IPS-NIHi11 (cell line): ENCODE measurements at regions not wholly inside any gene's neighbourhood (a gene's known extent, or its start where the extent isn't known, plus 50 kb on each side); places are given as distances from the start of the nearest gene placed in this dataset.

Experiments
- DNase-seq: peaks from one replicate; pipeline ENCODE4 v3.0.0; 2012; ENCODE audit warnings: mixed read lengths, low spot score

- no peak for DNase-seq
These were observed 202.7 kb downstream of the MANEA start for GRCh38 chr6:95780037-95780436.

- DNase-seq, result no peak
These were observed 206.7 kb downstream of the MANEA start for GRCh38 chr6:95784019-95784418.

- no peak for DNase-seq
These were observed 207.5 kb downstream of the MANEA start for GRCh38 chr6:95784869-95785268.

GRCh38 chr6:95785785-95786184 lies 208.4 kb downstream of the MANEA start:
- DNase-seq, result no peak

DNA sequence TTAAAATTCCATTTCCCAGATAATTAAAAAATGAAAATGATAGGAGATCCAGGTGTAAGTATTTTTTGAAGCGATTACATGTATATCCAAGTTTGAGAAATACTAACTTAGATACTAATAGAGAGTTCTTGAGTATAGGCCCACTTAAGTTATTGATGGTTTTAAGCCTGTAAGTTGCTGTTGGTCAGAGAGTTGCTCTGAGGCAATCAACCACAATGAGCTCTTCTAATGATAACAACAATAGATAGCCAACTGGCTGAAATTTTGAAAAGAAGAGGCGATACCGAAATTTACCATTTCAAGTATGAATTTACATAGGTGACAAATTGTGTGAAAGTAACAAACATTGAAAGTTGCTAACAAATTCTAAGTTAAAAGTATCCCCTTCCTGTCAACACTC lies 209.5 kb downstream of the MANEA start:
- no peak for DNase-seq

DNA sequence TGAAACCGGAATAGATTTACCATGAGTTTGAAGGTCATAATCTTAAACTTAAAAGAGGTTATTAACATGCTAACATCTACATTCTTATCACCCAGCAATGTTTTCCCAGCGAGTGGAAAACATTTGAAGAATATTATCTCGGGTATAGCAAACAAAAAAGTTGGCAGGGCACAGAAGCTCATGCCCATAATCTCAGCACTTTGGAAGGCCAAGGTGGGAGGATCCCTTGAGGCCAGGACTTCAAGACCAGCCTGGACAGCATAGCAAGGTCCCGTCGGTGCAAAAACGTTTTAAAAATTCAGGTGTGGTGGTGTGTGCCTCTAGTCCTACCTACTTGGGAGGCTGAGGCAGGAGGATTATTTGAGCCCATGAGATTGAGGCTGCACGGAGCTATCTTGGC lies 213.5 kb downstream of the MANEA start:
- no peak for DNase-seq

DNA sequence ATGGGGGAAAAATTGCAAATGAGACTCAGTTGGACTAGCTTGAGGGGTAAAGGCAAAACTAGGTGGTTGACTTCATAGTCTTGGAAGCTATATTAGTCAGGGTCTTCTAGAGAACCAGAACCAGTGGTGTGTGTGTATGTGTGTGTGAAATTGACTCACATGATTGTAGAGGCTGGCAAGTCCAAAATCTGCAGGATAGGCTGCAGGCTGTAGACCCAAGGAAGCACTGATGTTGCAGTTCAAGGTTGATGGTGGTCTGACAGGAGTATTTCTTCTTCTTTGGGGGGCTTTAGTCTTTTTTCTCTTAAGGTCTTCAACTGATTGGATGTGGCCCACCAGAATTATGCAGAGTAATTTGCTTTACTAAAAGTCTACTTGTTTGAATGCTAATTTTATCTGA lies 217.4 kb downstream of the MANEA start:
- DNase-seq, result no peak

- no peak for DNase-seq
These were observed 218.6 kb downstream of the MANEA start for GRCh38 chr6:95795927-95796326.

DNA sequence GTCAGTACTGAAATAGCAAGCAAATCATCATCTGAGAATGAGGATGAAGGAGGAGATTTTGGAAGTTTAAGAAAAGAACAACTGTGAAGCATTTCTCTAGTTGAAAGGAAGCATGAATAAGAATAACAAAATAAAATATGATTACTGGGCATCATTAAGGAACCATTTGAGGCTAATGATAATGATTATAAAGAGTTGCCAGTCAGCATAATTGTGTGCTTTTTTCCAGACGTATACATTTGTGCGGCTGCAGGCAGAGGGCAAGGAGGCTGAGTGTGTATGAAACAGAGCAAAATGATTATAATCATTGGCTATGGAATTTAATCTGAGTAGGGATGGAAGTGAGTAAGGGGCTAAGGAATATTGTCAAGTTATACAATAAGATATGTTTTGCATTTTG lies 218.7 kb upstream of the FUT9 start:
- DNase-seq, result no peak

DNA sequence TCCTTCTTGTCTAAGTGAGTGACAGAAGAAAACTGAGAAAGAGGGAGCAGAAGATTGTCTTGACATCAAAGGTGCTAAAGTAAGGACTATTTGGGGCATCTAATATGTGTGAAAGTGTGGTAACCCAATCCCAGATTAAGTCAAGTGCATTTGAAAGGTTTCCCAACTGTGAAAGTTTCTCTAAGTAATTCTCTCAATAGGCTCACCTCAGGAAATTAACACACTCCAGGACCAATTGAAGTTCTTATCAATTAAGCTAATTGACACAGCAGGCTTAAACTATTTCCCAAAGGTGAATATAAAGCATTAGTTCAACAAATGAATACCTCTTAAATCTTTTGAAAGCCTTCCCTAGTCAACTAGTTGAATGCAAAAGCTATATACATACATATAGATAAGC lies 212.8 kb upstream of the FUT9 start:
- peak; percentile 26 for DNase-seq

DNA sequence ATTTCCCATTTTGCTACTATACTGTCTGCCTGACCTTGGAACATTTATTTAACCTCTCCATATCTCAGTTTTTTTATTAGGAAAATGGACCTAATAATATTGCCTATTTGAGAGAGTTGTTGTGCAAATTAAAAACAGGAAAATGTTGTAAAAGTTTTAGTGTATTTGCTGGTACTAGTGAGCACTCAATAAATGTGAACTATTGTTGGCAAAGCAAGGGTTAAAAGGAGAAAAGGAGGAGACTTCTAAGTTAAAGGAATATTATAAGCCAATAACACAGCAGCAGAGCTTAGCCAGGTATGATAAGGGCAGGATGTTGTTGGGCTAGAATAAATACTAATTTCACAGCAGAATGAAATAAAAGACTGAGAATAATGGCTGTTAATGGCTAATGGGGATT lies 211.9 kb upstream of the FUT9 start:
- no peak for DNase-seq

DNA sequence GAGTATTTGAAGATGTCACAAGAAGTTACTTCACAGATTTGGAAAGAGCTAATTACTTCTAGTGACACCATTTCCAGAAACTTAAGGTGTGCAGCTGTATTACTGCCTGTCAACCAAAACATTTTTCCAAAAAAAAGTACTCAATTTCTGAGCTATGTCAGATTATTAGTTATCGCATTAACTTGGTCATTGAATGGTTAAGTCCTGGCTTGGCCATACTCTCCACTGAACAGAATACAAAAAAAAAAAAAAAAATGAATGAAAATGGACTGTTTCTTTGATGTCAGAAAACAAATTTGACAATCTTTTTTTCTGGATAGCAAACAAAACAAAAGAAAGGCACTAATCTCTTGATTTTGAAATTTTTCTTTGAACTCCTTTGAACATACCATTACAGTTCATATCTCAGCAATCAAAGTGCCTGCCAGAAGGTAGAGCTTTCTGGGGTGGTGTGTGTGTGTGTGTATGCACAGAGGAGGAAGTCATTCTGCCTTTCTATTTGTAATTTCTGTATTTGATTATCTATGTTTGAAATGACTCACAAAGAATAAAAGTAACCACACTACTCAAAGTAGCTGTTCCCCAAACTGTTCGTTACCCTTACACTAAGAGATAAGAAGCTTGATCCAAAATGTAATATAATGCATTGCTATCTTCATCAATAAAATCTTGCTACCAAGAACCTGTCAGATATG lies 210.8 kb upstream of the FUT9 start:
- DNase-seq, result no peak

DNA sequence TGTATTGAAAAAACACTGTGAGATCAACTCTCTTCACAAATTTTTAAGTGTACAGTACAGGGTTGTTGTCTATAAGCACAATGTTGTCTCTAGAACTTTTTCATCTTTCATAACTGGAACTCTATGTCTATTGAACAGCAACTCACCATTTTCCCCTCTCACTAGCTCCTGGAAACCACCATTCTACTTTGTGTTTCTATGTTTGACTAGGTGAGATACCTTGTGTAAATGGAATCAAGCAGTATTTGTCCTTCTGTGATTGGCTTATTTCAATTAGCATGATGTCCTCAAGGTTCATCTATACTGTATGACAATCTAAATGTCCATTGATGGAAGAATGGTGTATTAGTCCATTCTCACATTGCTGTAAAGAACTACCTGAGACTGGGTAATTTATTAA lies 210.1 kb upstream of the FUT9 start:
- DNase-seq, result no peak

DNA sequence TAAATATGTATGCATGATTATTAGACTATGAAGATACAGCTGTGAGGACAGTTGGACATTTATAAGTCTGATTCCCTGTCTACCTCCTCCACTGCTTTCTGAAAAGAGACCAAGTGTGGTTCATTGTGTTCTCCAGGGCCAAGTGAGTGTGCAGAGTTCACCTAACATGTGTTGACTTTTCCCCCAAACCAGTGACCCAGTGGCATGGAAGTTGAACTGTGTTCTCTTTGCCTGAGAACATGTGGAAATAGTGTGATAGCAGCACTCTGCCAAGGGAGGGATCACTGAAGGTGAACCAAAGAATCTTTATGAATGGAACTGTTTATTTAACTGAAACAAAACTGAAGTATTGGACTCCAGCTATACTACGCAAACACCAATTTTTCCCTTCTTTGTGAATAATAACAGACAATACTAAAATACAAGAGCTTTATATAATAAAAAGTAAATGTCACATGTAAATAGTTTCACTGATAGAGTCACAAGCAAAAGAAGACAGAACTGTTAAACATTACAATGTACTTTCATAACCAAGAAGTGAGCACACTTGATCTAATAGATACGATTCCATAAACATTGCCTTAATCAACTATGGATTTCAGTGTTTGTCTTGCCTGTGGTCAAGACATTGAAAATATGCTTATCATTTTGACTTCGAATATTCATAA lies 200.3 kb upstream of the FUT9 start:
- no peak for DNase-seq

- no peak for DNase-seq
These were observed 196.3 kb upstream of the FUT9 start for GRCh38 chr6:95819461-95819860.

DNA sequence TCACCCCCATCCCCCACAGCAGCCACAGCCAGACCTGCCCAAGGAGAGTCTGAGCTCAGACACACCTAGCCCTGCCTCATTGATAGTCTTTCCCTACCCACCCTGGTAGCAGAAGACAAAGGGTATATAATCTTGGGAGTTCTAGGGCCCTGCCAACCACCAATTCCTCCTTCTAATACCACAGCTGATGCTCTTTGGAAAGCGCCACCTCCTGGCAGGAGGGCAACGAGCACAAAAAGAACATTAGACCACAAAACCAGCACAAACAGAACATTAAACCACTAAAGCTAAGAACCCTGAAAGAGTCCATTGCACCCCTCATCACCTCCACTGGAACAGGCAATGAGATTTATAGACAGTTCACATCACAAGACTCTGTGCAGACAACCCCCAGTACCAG lies 195.8 kb upstream of the FUT9 start:
- peak; percentile 17 for DNase-seq

DNA sequence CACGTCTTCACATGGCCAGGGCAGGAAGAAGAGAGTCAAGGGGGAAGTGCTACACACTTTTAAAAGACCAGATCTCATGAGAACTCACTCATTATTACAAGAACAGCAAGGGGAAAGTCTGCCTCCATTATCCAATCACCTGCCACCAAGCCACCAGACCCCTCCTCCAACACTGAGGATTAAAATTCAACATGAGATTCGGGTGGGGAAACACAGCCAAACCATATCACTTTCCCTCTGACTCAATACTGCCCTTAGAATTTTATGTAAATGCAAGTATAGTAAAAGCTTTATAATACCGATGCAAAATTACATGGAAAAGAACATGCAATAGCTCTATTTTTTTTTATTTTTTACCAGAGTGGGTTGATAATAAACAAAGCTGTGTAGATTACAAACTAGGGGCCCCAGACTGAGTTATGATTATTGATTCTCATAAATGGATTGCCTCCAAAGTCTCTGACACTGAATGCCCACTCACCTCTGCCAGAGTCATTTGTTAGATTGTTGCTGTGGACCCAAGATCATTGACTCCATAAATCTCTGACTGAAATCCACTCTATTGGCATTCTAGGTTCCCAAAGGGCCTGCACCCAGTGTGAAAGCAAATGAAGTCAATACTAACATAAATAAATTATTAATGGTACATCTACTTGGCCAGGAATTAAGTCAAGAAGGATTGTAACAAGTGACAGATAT lies 184.8 kb upstream of the FUT9 start:
- DNase-seq, result no peak

DNA sequence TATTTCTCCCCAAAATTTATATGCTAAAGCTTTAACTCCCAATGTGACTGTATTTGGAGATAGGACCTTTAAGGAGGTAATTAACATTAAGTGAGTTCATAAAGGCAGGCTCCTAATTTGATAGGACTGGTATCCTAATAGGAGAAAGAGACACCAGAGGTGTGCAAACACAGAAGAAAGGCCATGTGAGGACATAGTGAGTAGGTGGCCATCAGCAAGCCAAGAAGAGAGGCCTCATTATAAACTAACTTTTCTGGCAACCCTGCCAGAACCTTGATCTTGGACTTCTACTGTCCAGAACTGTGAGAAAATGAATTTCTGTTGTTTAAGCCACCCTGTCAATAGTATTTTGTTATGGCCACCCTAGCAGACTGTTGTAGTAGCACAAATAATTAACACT lies 177.9 kb upstream of the FUT9 start:
- DNase-seq, result no peak

- no peak for DNase-seq
These were observed 174.2 kb upstream of the FUT9 start for GRCh38 chr6:95841560-95841959.

- no peak for DNase-seq
These were observed 169.1 kb upstream of the FUT9 start for GRCh38 chr6:95846652-95847051.

DNA sequence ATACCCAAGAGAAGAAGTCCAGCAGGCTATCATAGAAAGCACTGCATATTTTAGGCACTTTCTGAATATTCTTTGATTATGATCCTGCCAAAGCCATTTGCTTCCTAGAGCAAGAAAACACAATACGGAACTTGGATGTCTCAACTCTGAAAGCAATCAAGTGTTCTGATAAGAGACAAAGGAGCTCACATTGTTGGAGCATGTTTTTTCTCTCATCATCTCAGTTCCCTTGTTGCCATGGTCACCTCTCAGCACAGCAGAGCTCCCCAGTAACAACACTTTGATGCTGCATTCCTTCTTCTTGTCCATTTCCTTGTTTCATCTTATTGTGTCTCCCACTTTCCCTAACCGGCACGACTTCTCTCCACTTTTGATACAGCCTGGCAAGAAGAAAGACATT lies 168.7 kb upstream of the FUT9 start:
- no peak for DNase-seq

- no peak for DNase-seq
These were observed 167.1 kb upstream of the FUT9 start for GRCh38 chr6:95848717-95849116.

GRCh38 chr6:95856876-95857364 lies 158.9 kb upstream of the FUT9 start:
- DNase-seq, result no peak
